H1 (cell line): ENCODE measurements at regions not wholly inside any gene's neighbourhood (a gene's known extent, or its start where the extent isn't known, plus 50 kb on each side); places are given as distances from the start of the nearest gene placed in this dataset.

Source experiments
- CTCF ChIA-PET: fragments of 300-600 bp; sonication (Branson Sonifier 250); formaldehyde crosslinking; loops from one replicate; lab custom pipeline; 2021; ENCODE audit not compliant: partially characterized antibody; lab: Charles Lee
- POLR2A ChIA-PET: fragments of 300-600 bp; sonication (Branson Sonifier 250); formaldehyde crosslinking; loops from one replicate; lab custom pipeline; 2021; ENCODE audit warnings: inconsistent platforms; ENCODE audit not compliant: partially characterized antibody; lab: Charles Lee
- DNase-seq, 2 experiments: peaks; one replicate each; pipeline versions ENCODE4 v3.0.0 to v3.0.0-alpha.2; 2010 to 2022; ENCODE audit warnings: low spot score in 2 of 2, low read depth in 1 of 2, mixed read lengths in 1 of 2
- FAIRE-seq: peaks from 2 replicates; lab custom pipeline; 2011; peaks lifted over from hg19 to GRCh38; lab: Jason Lieb, UNC
- H2AFZ ChIP-seq: 2 replicates; pipeline ENCODE4 v1.8.1; 2012; ENCODE audit warnings: low read length, inconsistent platforms
- H2AK5ac ChIP-seq: 2 replicates; pipeline ENCODE4 v1.6.1; 2013; ENCODE audit warnings: low read depth, low read length
- H2BK120ac ChIP-seq: replicated peaks from 2 replicates; pipeline ENCODE3; 2013; ENCODE audit warnings: low read depth, low read length, inconsistent platforms
- H2BK12ac ChIP-seq: 2 replicates; pipeline ENCODE4 v1.6.1; 2013; ENCODE audit warnings: low read depth, low read length
- H2BK15ac ChIP-seq: 2 replicates; pipeline ENCODE4 v1.6.1; 2013; ENCODE audit warnings: low read length
- H2BK20ac ChIP-seq: 2 replicates; pipeline ENCODE4 v1.6.1; 2013; ENCODE audit warnings: low read length
- H2BK5ac ChIP-seq: 2 replicates; pipeline ENCODE4 v1.6.1; 2013; ENCODE audit warnings: low read depth, low read length
- H3K14ac ChIP-seq: 2 replicates; pipeline ENCODE4 v1.6.1; 2013; ENCODE audit warnings: inconsistent platforms; ENCODE audit not compliant: insufficient read length
- H3K18ac ChIP-seq: 2 replicates; pipeline ENCODE4 v1.6.1; 2013; ENCODE audit warnings: low read length; ENCODE audit errors: extremely low read depth
- H3K23ac ChIP-seq: 2 replicates; pipeline ENCODE4 v1.6.1; 2013; ENCODE audit warnings: inconsistent platforms; ENCODE audit not compliant: insufficient read length
- H3K23me2 ChIP-seq: 2 replicates; pipeline ENCODE4 v1.6.1; 2013; ENCODE audit warnings: low read depth, low read length
- H3K27ac ChIP-seq: 2 replicates; pipeline ENCODE4 v1.6.1; 2011; ENCODE audit warnings: low read depth, low read length, inconsistent platforms
- H3K27me3 ChIP-seq, 4 experiments: replicated peaks in 1 of 4; 1 replicate in 1 of 4; 2 replicates in 3 of 4; pipeline versions ENCODE4 v1.6.1 to v1.8.1; 2011 to 2013; ENCODE audit warnings: low read length in 3 of 4, mild to moderate bottlenecking in 3 of 4, inconsistent platforms in 2 of 4, mixed read lengths in 2 of 4, moderate library complexity in 1 of 4; ENCODE audit not compliant: control insufficient read depth in 3 of 4, insufficient read depth in 3 of 4; ENCODE audit errors: extremely low read depth in 1 of 4
- H3K36me3 ChIP-seq, 4 experiments: 2 replicates each; pipeline versions ENCODE4 v1.6.1 to v1.8.1; 2011 to 2013; ENCODE audit warnings: mild to moderate bottlenecking in 4 of 4, low read length in 3 of 4, moderate library complexity in 2 of 4, control low read depth in 1 of 4, inconsistent platforms in 1 of 4; ENCODE audit not compliant: insufficient read depth in 4 of 4, control insufficient read depth in 2 of 4
- H3K4ac ChIP-seq: replicated peaks from 2 replicates; pipeline ENCODE3; 2013; ENCODE audit warnings: low read length, low read depth, mixed read lengths, inconsistent platforms; ENCODE audit not compliant: insufficient read length
- H3K4me1 ChIP-seq, 4 experiments: replicated peaks in 1 of 4; 1 replicate in 1 of 4; 2 replicates in 3 of 4; pipeline versions ENCODE4 v1.6.1 to v1.8.1; 2011 to 2013; ENCODE audit warnings: low read length in 3 of 4, inconsistent platforms in 2 of 4, mixed read lengths in 1 of 4; ENCODE audit not compliant: insufficient read depth in 4 of 4, control insufficient read depth in 3 of 4
- H3K4me2 ChIP-seq, 2 experiments: 2 replicates each; pipeline versions ENCODE4 v1.6.1 to v1.8.1; 2011 to 2013; ENCODE audit warnings: low read depth in 2 of 2, low read length in 2 of 2, control low read depth in 1 of 2, inconsistent platforms in 1 of 2, mild to moderate bottlenecking in 1 of 2; ENCODE audit not compliant: insufficient read depth in 1 of 2
- H3K4me3 ChIP-seq, 4 experiments: fragments of 200-600, 300-600 bp in 1 of 4; sonication (generic), shearing (Covaris generic), sonication (Bioruptor Twin) in 1 of 4; 2 replicates each; pipeline versions ENCODE4 v1.5.1 to v1.8.1; 2011 to 2016; ENCODE audit warnings: low read length in 4 of 4, low read depth in 3 of 4, control low read depth in 2 of 4, inconsistent platforms in 2 of 4, mild to moderate bottlenecking in 2 of 4, mixed read lengths in 1 of 4, moderate library complexity in 1 of 4; ENCODE audit not compliant: insufficient read depth in 2 of 4; ENCODE audit errors: extremely low read depth in 1 of 4
- H3K56ac ChIP-seq: replicated peaks from 2 replicates; pipeline ENCODE3; 2013; ENCODE audit warnings: low read depth, mild to moderate bottlenecking, mixed read lengths, low read length, inconsistent platforms; ENCODE audit not compliant: insufficient read length
- H3K79me1 ChIP-seq: 2 replicates; pipeline ENCODE4 v1.6.1; 2013; ENCODE audit warnings: low read depth, low read length, control low read depth
- H3K79me2 ChIP-seq, 2 experiments: 2 replicates each; pipeline versions ENCODE4 v1.6.1 to v1.8.1; 2012 to 2013; ENCODE audit warnings: low read length in 2 of 2, mild to moderate bottlenecking in 2 of 2, inconsistent platforms in 1 of 2; ENCODE audit not compliant: insufficient read depth in 2 of 2, control insufficient read depth in 1 of 2
- H3K9ac ChIP-seq, 4 experiments: replicated peaks in 1 of 4; 1 replicate in 1 of 4; 2 replicates in 3 of 4; pipeline versions ENCODE4 v1.6.1 to v1.8.1; 2011 to 2013; ENCODE audit warnings: low read depth in 3 of 4, low read length in 3 of 4, control low read depth in 2 of 4, mild to moderate bottlenecking in 2 of 4, moderate library complexity in 2 of 4, inconsistent platforms in 1 of 4; ENCODE audit errors: extremely low read depth in 1 of 4
- H3K9me3 ChIP-seq, 2 experiments: 2 replicates each; pipeline versions ENCODE4 v1.6.1 to v1.8.1; 2012 to 2013; ENCODE audit warnings: mild to moderate bottlenecking in 2 of 2, moderate library complexity in 2 of 2, control low read depth in 1 of 2, inconsistent platforms in 1 of 2, low read depth in 1 of 2, low read length in 1 of 2, mixed read lengths in 1 of 2; ENCODE audit not compliant: insufficient read depth in 2 of 2
- H4K20me1 ChIP-seq, 2 experiments: replicated peaks in 1 of 2; 2 replicates each; pipeline versions ENCODE3 to v1.8.1; 2011 to 2013; ENCODE audit warnings: inconsistent platforms in 2 of 2, low read length in 2 of 2, mild to moderate bottlenecking in 1 of 2; ENCODE audit not compliant: insufficient read depth in 2 of 2, control insufficient read depth in 1 of 2
- H4K5ac ChIP-seq: 2 replicates; pipeline ENCODE4 v1.6.1; 2013; ENCODE audit warnings: low read length, low read depth, mixed read lengths, inconsistent platforms; ENCODE audit not compliant: insufficient read length
- H4K8ac ChIP-seq: 2 replicates; pipeline ENCODE4 v1.8.0; 2013; ENCODE audit warnings: mild to moderate bottlenecking, moderate library complexity, low read length, inconsistent platforms; ENCODE audit not compliant: insufficient read depth; ENCODE audit errors: extremely low read depth
- H4K91ac ChIP-seq: replicated peaks from 2 replicates; pipeline ENCODE3; 2013; ENCODE audit warnings: low read length, mixed read lengths, inconsistent platforms; ENCODE audit not compliant: insufficient read length
- CHD1 ChIP-seq: IDR thresholded peaks from 2 replicates; pipeline ENCODE4 v1.6.1; 2012; ENCODE audit warnings: low read depth, low read length, improper control_type of control experiment
- WGBS, 2 experiments: shearing (Covaris generic) in 1 of 2; methylation state at CpG; one replicate each; pipeline versions ENCODE4 v1.1.6 to v1.1.7; 2013 to 2015; ENCODE audit warnings: low lambda C conversion rate in 2 of 2, mixed read lengths in 2 of 2, inconsistent platforms in 1 of 2, low coverage in 1 of 2, missing lambda C conversion rate in 1 of 2; ENCODE audit not compliant: insufficient replicate concordance in 2 of 2, insufficient coverage in 1 of 2, insufficient read length in 1 of 2; ENCODE audit errors: extremely low coverage in 1 of 2, missing lambda C conversion rate in 1 of 2; 5-methylcytosine and 5-hydroxymethylcytosine counted together

- H3K79me2 ChIP-seq = no peaks in the 10 kb centered on the region
- H3K4ac ChIP-seq = no peak overlapping the region
- no peak overlapping the region for H3K4me2 ChIP-seq
- no peak overlapping the region for H2AK5ac ChIP-seq
- no peaks in the 10 kb centered on the region for H3K9me3 ChIP-seq
- no peak overlapping the region for H3K9ac ChIP-seq
- H2BK15ac ChIP-seq = no peak overlapping the region
- POLR2A ChIA-PET = no interaction called here
- no peaks in the 10 kb centered on the region for H3K36me3 ChIP-seq
- no peak overlapping the region for H2BK12ac ChIP-seq
- H3K23ac ChIP-seq = no peak overlapping the region
- H4K8ac ChIP-seq = no peak overlapping the region
- no peaks in the 10 kb centered on the region for H3K79me1 ChIP-seq
- FAIRE-seq (no peak), DNase-seq (no peak)
- no peak for TF ChIP-seq CHD1
- H3K27ac ChIP-seq = no peak overlapping the region
- H3K23me2 ChIP-seq = no peaks in the 10 kb centered on the region; the same call in 1 of the 2 replicates
- no peak overlapping the region for H3K18ac ChIP-seq
- no peaks in the 10 kb centered on the region for H3K27me3 ChIP-seq
- H2BK5ac ChIP-seq = no peak overlapping the region
- CTCF ChIA-PET = interaction anchor here (0.8 to 1.2 kb wide), 2 partner anchors 28 to 134 kb away, joined by 3 read pairs; no protein-coding TSS in a partner anchor
- H2BK120ac ChIP-seq = no peak overlapping the region
- H3K4me3 ChIP-seq = no peak overlapping the region
- no peak overlapping the region for H4K91ac ChIP-seq
- H4K20me1 ChIP-seq = no peaks in the 10 kb centered on the region
- H3K56ac ChIP-seq = no peak overlapping the region
- H2BK20ac ChIP-seq = no peak overlapping the region
- WGBS, 2 experiments = 90% methylated on average over 1 of the region's 1 CpG; no CpG with 5 or more reads in 1 of the 2 experiments
- H3K14ac ChIP-seq = no peak overlapping the region
- no peak overlapping the region for H2AFZ ChIP-seq
- no peak overlapping the region for H4K5ac ChIP-seq
- H3K4me1 ChIP-seq = no peaks in the 10 kb centered on the region
Observed at GRCh38 chr3:159293493-159293892, 491.6 kb downstream of the MFSD1 start.
